SU-DHL-6 (cell line): ENCODE measurements at regions not wholly inside any gene's neighbourhood (a gene's known extent, or its start where the extent isn't known, plus 50 kb on each side); places are given as distances from the start of the nearest gene placed in this dataset.

Experiments
- H2AFZ ChIP-seq: fragments of 200-600 bp; sonication (generic); 2 replicates; pipeline ENCODE4 v1.6.1; 2014; ENCODE audit warnings: low read depth, mild to moderate bottlenecking, moderate library complexity, mixed read lengths, antibody characterized with exemption, low read length; ENCODE audit not compliant: severe bottlenecking
- H3F3A ChIP-seq: fragments of 200-600 bp; shearing (Covaris generic); 2 replicates; pipeline ENCODE4 v1.6.0; 2016; ENCODE audit warnings: antibody characterized with exemption, mild to moderate bottlenecking; ENCODE audit not compliant: insufficient read depth
- H3K27ac ChIP-seq: fragments of 200-600 bp; sonication (generic); 2 replicates; pipeline ENCODE4 v1.5.1; 2016; ENCODE audit warnings: low read depth, mild to moderate bottlenecking, low read length, moderate library complexity, mixed read lengths
- H3K27me3 ChIP-seq: fragments of 200-600 bp; sonication (generic), shearing (Covaris generic); 2 replicates; pipeline ENCODE4 v1.6.0; 2014; ENCODE audit warnings: mild to moderate bottlenecking, low read length
- H3K36me3 ChIP-seq: fragments of 200-600 bp; sonication (generic); 2 replicates; pipeline ENCODE4 v1.6.1; 2014; ENCODE audit warnings: mild to moderate bottlenecking, low read length, mixed read lengths
- H3K4me2 ChIP-seq: fragments of 300-600, 200-600 bp; shearing (Covaris generic), sonication (generic); 2 replicates; pipeline ENCODE4 v1.6.0; 2014; ENCODE audit warnings: low read length, low read depth, mild to moderate bottlenecking; ENCODE audit not compliant: poor library complexity, severe bottlenecking
- H3K4me3 ChIP-seq: fragments of 200-600 bp; sonication (generic); 2 replicates; pipeline ENCODE4 v1.5.1; 2014; ENCODE audit warnings: antibody characterized with exemption, low read length, mild to moderate bottlenecking, mixed read lengths; ENCODE audit not compliant: insufficient read depth, poor library complexity, severe bottlenecking
- H3K79me2 ChIP-seq: fragments of 200-600 bp; sonication (generic); 2 replicates; pipeline ENCODE4 v1.6.1; 2014; ENCODE audit warnings: mild to moderate bottlenecking, low read length, moderate library complexity; ENCODE audit not compliant: insufficient read depth
- H3K9ac ChIP-seq: fragments of 200-600 bp; sonication (generic); 2 replicates; pipeline ENCODE4 v1.7.0; 2014; ENCODE audit warnings: mild to moderate bottlenecking, low read length
- H3K9me2 ChIP-seq: fragments of 200-600 bp; sonication (generic); replicated peaks from 2 replicates; pipeline ENCODE4 v1.6.1; 2014; ENCODE audit warnings: low read length; ENCODE audit not compliant: insufficient read depth
- H3K9me3 ChIP-seq: fragments of 200-600 bp; sonication (generic); 2 replicates; pipeline ENCODE4 v1.6.1; 2014; ENCODE audit warnings: low read length, mixed read lengths; ENCODE audit not compliant: insufficient read depth
- H4K20me1 ChIP-seq: fragments of 200-600 bp; sonication (generic); 2 replicates; pipeline ENCODE4 v1.6.1; 2014; ENCODE audit warnings: low read depth, mild to moderate bottlenecking, antibody characterized with exemption, low read length, moderate library complexity, mixed read lengths
- EZH2phosphoT487 ChIP-seq: fragments of 200-600 bp; sonication (generic), shearing (Covaris generic); conservative IDR thresholded peaks from 2 replicates; pipeline ENCODE4 v1.6.1; 2018; ENCODE audit warnings: mild to moderate bottlenecking, antibody characterized with exemption, low read length, moderate library complexity, mixed read lengths
- TF ChIP-seq, protein P1 (sequence below): fragments of 200-600 bp; sonication (generic); IDR thresholded peaks from one replicate; pipeline ENCODE4 v1.5.1; 2017; ENCODE audit warnings: antibody characterized with exemption, mild to moderate bottlenecking, low read length, moderate library complexity; ENCODE audit not compliant: insufficient read depth, poor library complexity, severe bottlenecking

DNA sequence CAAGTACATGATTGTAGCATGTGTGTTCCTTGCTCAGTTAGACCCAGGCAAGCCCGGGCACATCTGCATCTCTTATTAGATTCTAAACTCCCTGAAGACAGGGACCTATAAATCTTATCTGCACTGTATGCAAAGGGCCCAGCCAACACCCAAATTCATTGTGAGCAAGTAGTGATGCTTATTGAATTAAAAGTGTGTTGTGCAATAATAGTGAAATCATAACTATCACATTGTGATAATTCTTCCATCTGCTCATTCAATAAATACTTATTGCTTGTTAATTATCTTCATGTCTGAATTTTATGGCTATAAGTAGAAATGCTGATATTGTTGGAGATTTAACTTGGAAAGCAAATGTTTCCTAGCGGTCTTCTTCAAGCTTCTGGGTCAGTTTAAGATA lies 387.5 kb downstream of the SLC4A3 start:
- no peak for TF ChIP-seq EZH2phosphoT487
- TF ChIP-seq, protein P1, sequence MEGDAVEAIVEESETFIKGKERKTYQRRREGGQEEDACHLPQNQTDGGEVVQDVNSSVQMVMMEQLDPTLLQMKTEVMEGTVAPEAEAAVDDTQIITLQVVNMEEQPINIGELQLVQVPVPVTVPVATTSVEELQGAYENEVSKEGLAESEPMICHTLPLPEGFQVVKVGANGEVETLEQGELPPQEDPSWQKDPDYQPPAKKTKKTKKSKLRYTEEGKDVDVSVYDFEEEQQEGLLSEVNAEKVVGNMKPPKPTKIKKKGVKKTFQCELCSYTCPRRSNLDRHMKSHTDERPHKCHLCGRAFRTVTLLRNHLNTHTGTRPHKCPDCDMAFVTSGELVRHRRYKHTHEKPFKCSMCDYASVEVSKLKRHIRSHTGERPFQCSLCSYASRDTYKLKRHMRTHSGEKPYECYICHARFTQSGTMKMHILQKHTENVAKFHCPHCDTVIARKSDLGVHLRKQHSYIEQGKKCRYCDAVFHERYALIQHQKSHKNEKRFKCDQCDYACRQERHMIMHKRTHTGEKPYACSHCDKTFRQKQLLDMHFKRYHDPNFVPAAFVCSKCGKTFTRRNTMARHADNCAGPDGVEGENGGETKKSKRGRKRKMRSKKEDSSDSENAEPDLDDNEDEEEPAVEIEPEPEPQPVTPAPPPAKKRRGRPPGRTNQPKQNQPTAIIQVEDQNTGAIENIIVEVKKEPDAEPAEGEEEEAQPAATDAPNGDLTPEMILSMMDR: no peak

GRCh38 chr2:220015576-220015975 lies 388.1 kb downstream of the SLC4A3 start:
- TF ChIP-seq, protein P1: no peak

More for the DNA sequence above, 387.5 kb downstream of the SLC4A3 start:
- no peak overlapping the region for H3K4me3 ChIP-seq
- H3K79me2 ChIP-seq: no peaks in the 10 kb centered on the region
- no peaks in the 10 kb centered on the region for H4K20me1 ChIP-seq
- H3K9me3 ChIP-seq: no peaks in the 10 kb centered on the region
- no peak overlapping the region for H3K9ac ChIP-seq
- no peaks in the 10 kb centered on the region for H3K27me3 ChIP-seq
- H3F3A ChIP-seq: no peaks in the 10 kb centered on the region
- H3K9me2 ChIP-seq: no peaks in the 10 kb centered on the region
- H3K4me2 ChIP-seq: no peak overlapping the region
- no peaks in the 10 kb centered on the region for H3K36me3 ChIP-seq
- H3K27ac ChIP-seq: no peak overlapping the region
- H2AFZ ChIP-seq: no peak overlapping the region

GRCh38 chr2:220025207-220025606 lies 397.8 kb downstream of the SLC4A3 start:
- H3K36me3 ChIP-seq: no peaks in the 10 kb centered on the region
- no peaks in the 10 kb centered on the region for H3K9me3 ChIP-seq
- no peaks in the 10 kb centered on the region for H3F3A ChIP-seq
- H3K27ac ChIP-seq: no peak overlapping the region
- H3K9me2 ChIP-seq: no peaks in the 10 kb centered on the region
- no peak overlapping the region for H2AFZ ChIP-seq
- TF ChIP-seq, protein P1: no peak
- TF ChIP-seq EZH2phosphoT487: no peak
- no peak overlapping the region for H3K4me2 ChIP-seq
- no peak overlapping the region for H3K9ac ChIP-seq
- H3K4me3 ChIP-seq: no peak overlapping the region
- H3K79me2 ChIP-seq: no peaks in the 10 kb centered on the region
- H4K20me1 ChIP-seq: no peaks in the 10 kb centered on the region
- H3K27me3 ChIP-seq: no peaks in the 10 kb centered on the region

More at GRCh38 chr2:220015576-220015975, 388.1 kb downstream of the SLC4A3 start:
- Histone ChIP-seq H3K27me3 (no peaks in the 10 kb centered on the region), H3K4me2 (no peak overlapping the region), H2AFZ (no peak overlapping the region), H3K9ac (no peak overlapping the region), H3K27ac (no peak overlapping the region), H3F3A (no peaks in the 10 kb centered on the region), H3K36me3 (no peaks in the 10 kb centered on the region), H3K4me3 (no peak overlapping the region), H3K9me2 (no peaks in the 10 kb centered on the region), H3K79me2 (no peaks in the 10 kb centered on the region), H3K9me3 (no peaks in the 10 kb centered on the region), H4K20me1 (no peaks in the 10 kb centered on the region)

GRCh38 chr2:220029013-220029412 lies 401.6 kb downstream of the SLC4A3 start:
- no peaks in the 10 kb centered on the region for H4K20me1 ChIP-seq
- no peaks in the 10 kb centered on the region for H3K9me2 ChIP-seq

More at GRCh38 chr2:220029013-220029412, 401.6 kb downstream of the SLC4A3 start:
- Histone ChIP-seq H3K27me3 (no peaks in the 10 kb centered on the region), H3K4me3 (no peak overlapping the region), H3F3A (no peaks in the 10 kb centered on the region), H3K4me2 (no peak overlapping the region), H3K9ac (no peak overlapping the region), H3K36me3 (no peaks in the 10 kb centered on the region), H2AFZ (no peak overlapping the region), H3K9me3 (no peaks in the 10 kb centered on the region), H3K79me2 (no peaks in the 10 kb centered on the region), H3K27ac (no peak overlapping the region)
- TF ChIP-seq, protein P1: no peak
- no peak for TF ChIP-seq EZH2phosphoT487
